ENCODE measurements at regions not wholly inside any gene's neighbourhood (a gene's known extent, or its start where the extent isn't known, plus 50 kb on each side); places are given as distances from the start of the nearest gene placed in this dataset.
"Not testable (repeated sequence)": the region's sequence is repeated elsewhere in the genome, so short reads cannot be mapped to it uniquely, and the experiment has no call there.

DNA sequence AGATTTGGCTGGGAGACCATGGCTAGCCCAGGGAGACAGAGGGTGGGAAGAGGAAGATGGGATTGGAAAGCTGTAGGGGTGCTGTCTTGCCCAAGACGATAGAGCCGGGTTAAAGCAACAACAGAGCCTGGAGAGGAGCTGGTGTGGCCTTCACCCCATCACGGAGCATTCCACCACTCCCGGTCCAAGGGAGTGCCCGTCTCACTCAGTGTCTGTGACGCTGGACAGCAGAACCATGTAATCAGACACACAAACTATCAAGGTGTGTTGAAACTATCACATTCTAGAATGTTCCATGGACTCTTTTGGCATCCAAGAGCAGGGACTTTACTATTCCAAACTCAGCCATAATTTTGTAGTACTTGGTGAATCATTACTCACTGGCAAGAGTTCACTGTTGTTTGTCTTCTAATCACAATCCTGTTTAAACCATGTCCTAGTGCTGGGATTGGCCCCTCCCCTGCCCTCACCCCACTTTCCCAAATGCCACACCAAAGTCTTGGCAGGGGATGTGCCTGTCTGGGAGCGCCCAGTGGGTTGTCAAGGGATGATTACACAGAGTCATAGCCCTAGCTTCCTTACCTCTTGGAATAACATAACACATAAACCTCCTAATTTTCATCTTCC is 187.4 kb downstream of the LAT start:
- TF ChIP-seq, protein P1, sequence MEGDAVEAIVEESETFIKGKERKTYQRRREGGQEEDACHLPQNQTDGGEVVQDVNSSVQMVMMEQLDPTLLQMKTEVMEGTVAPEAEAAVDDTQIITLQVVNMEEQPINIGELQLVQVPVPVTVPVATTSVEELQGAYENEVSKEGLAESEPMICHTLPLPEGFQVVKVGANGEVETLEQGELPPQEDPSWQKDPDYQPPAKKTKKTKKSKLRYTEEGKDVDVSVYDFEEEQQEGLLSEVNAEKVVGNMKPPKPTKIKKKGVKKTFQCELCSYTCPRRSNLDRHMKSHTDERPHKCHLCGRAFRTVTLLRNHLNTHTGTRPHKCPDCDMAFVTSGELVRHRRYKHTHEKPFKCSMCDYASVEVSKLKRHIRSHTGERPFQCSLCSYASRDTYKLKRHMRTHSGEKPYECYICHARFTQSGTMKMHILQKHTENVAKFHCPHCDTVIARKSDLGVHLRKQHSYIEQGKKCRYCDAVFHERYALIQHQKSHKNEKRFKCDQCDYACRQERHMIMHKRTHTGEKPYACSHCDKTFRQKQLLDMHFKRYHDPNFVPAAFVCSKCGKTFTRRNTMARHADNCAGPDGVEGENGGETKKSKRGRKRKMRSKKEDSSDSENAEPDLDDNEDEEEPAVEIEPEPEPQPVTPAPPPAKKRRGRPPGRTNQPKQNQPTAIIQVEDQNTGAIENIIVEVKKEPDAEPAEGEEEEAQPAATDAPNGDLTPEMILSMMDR (IDR thresholded peaks at IDR 0.05), result not testable (repeated sequence)
- not testable (repeated sequence) for TF ChIP-seq POLR2A (IDR thresholded peaks at IDR 0.05)

Measured in esophagus squamous epithelium (tissue), 4 donors.